ENCODE measurements at regions not wholly inside any gene's neighbourhood (a gene's known extent, or its start where the extent isn't known, plus 50 kb on each side); places are given as distances from the start of the nearest gene placed in this dataset.
"Not testable (repeated sequence)": the region's sequence is repeated elsewhere in the genome, so short reads cannot be mapped to it uniquely, and the experiment has no call there.

DNA sequence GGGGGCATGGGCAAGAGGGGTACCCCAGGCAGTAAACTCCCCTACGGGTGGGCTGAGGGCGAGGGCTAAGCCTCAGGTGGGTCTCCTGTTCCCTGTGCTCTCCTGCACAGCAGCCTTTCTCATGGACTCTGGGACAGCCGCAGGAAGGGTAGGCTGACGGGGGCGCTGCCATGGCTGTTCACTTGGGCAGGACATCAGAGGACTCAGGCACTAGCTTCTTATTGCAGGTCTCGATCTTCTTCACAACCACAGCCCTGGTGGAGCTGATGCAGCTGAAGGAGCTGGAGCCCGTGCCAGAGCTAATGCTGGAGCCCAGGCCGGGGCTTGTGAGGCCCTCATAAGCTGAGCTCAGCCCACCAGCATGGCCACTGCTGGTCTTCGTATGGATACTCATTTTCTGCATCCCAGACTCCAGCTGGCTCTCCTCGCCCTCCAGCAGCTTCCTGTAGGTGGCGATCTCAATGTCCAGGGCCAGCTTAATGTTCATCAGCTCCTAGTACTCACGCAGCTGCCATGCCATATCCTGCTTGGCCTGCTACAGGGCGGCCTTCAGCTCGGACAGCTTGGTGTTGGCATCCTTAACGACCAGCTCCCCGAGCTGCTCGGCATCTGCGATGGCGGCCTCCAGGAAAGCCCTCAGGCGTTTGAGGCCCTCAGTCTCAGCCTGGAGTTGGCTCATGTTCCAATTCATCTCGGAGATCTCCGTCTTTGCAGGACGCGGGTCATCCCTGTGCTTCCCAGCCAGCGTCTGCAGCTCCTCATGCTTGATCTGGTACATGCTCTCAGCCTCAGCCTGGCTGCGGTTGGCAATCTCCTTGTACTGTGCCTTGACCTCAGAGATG, 359.8 kb upstream of the SETBP1 start:
- no peak for DNase-seq (ENCODE audit: low read depth in 2 of 2)

DNA sequence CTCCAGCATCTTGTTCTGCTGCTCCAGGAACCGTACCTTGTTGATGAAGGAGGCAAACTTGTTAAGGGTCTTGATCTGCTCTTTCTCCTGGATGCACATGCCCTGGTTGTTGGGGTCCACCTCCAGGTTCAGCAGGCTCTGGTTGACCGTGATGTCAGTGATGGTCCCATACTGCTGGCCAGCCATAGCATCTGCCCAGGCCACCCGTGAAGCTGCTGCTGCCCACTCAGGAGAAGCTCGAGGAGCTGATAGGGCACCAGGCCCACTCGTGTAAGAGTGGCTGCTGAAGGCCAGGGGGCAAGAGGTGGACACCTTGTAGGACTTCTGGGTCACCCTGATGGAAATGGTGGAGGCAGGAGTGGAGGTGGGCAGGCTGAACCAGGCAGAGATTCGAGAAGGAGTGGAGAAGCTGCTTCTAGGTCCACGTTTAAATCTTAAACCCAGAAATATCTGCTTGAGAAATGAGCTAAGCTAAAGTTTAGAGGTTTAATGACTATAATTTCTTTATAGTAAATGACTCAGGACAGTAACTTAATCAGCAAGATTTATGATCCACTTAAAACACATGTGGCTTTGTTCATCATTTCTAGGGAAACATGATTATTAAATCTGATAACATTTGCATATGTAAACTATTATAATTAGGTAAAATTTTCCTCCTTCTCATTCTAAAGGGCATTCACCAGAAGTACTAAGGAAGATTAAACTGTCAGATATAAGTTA, 358.7 kb upstream of the SETBP1 start:
- DNase-seq (ENCODE audit: low read depth in 2 of 2): no peak

DNA sequence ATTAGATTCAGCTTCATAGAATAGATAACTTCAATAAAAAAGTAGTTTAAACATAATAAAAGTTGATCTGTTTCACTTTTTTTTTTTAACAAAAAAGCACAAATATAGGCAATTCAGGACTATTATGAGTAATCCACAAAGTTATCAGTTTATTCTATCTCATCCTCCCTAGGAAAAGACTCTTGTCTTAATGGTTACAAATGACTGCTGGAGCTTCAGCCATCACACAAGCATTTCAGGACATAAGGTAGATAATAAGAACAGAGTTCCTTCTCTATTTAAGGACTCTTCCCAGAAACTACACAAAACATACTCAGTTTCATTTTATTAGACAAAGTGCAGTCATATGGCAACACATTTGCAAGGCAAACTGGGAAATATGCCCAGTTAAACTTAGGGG, 357.6 kb upstream of the SETBP1 start:
- DNase-seq (ENCODE audit: low read depth in 2 of 2): no peak

DNA sequence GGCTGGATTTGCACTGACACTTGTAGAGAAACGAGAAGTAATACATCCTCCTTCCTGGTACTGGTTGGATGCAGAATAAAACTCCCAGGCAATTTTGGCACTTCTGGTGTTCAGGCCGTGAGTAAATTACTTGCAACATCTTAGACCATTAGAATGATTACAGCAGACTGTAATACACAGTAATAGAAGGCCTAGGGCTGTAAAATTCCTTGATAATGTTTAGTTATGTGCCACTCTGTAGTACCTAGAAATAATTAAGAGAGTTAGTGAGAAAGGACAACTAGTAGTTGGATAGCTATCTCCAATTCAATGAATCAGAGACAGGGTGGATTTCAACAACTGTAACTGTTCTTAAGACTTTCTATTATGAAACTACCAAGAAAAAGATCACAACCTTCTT, 356.3 kb upstream of the SETBP1 start:
- DNase-seq (ENCODE audit: low read depth in 2 of 2): no peak

DNA sequence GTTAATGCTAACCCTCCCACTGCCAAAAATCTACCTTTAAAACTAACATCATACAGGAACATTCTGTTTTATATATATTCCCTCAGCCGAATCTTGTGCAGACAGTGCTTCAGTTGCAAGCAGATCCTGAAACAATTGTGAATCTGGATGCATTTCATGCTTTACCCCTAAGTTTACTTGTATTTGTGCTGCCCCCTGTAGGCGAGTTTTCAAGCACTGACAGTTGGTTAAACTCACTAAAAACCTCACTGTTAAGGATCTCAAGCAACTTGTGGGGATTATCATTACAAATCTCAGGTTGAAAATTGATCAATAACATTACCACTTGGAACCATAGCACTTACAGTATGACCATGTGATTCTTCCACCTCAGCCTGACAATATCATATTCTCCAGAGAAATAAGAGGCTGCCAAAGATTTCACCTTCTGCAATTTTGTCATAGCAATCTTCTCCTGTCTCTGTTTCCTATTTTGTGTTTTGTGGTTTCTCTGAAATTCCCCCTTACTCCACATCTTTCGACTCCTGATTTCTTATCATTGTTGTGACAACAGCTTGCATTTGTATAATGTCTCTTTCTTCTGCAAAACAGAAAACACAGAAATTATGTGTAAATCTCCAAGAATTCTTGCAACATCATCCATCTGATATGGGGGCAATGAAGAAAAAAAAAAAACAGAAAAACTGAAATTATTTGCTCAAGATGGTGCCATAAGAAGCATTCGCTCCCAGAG, 354.6 kb upstream of the SETBP1 start:
- DNase-seq (ENCODE audit: low read depth in 2 of 2): peak; percentile 59 to 71

DNA sequence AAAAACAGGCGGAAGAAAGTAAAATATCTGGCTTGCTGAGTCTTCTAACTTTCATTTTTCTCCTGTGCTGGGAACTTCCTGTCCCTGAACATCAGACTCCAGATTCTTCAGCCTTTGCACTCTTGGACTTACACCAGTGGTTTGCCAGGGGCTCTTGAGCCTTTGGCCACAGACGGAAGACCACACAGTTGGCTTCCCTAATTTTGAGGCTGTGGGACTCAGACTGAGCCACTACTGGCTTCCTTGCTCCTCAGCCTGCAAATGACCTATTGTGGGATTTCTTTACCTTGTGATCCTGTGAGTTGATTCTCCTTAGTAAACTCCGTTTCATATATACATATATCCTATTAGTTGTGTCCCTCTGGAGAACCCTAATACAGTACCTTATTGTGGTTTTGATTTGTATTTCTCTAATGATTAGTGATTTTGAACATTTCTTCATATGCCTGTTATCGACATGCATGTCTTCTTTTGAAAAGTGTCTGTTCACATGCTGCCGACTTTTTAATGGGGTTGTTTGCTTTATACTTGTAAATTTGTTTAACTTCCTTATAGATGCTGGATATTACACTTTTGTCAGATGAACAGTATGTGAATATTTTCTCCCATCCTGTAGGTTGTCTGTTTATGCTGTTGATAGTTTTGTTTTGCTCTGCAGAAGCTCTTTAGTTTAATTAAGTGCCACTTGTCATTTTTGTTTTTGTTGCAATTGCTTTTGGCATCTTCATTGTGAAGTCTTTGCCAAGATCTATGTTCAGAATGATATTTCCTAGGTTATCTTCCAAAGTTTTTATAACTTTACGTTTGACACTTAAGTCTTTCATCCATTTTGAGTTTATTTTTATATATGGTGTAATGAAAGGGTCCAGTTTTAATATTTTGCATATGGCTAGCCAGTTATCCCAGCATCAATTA, 348.8 kb upstream of the SETBP1 start:
- no peak for DNase-seq (ENCODE audit: low read depth in 2 of 2)

DNA sequence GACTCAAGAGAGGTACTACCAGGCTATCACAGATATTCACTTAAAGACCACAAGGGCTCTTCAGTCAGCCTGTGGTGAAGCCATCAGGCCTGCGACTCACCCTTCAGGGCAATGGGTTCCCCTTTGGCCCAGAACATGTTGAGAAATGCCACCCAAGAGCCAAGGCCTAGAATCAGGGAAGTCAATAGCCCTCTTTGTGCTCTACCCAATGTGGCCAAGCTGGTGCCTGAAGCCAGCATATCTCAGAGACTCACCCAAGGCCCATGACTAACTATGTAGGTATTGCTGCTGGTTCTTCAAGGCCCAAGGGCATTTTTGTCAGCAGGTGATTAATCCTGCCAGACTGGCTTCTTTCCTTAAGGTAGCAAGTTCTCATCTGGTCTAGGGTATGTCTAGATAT, 338.9 kb upstream of the SETBP1 start:
- DNase-seq (ENCODE audit: low read depth in 2 of 2): no peak

DNA sequence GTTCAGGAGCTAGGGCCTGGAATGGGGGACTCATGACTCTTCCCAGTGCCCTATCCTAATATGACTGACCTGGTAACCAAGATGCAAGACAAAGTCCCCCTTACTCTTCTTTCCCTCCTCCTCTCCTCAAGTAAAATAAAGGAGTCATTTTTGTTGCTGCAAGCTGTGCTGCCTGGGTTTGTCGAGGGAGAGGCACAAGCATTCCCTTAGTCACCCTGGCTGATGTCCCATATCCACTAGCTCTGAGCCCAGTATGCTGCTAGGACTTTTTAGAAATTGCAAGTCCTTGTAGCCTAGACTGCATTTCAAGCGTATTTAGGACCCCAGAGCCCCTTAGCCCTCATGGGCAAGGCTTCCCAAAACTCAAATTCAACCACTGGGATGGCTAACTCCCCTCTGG, 338.5 kb upstream of the SETBP1 start:
- no peak for DNase-seq (ENCODE audit: low read depth in 2 of 2)

DNA sequence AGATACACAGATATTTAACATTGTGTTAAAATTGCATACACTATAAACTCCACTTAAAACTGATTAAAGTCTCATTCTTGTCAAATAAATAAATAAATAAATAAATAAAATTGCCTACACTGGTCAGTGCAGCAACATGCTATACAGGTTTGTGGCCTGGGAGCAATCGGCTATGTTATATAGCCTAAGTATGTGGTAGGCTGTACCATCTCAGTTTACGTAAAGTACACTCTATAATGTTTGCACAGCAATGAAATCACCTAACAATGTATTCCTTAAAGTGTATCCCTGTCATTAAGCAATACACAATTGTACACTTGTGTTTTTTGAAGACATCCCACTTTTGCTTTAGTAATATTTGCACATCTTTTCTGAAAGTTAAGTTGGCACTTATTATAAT, 337.7 kb upstream of the SETBP1 start:
- no peak for DNase-seq (ENCODE audit: low read depth in 2 of 2)

DNA sequence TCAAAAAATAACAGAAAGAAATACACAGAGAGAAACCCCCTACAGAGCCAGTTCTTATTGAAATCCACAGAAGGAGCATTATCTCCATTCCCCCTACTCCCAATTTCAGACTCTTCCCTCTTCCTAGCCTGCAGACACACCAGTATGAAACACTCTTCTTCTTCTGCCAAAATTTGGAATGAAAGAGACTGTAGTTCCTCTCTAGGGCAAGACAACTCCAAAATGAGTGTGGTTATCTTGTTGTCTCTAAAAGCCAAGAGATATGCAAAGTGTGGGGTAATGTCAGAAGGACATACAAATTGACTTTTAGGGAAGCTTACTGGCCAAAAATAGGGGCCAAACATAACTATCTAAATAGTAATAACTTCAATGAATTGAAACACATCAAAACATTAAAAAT, 337.1 kb upstream of the SETBP1 start:
- DNase-seq (ENCODE audit: low read depth in 2 of 2): no peak

DNA sequence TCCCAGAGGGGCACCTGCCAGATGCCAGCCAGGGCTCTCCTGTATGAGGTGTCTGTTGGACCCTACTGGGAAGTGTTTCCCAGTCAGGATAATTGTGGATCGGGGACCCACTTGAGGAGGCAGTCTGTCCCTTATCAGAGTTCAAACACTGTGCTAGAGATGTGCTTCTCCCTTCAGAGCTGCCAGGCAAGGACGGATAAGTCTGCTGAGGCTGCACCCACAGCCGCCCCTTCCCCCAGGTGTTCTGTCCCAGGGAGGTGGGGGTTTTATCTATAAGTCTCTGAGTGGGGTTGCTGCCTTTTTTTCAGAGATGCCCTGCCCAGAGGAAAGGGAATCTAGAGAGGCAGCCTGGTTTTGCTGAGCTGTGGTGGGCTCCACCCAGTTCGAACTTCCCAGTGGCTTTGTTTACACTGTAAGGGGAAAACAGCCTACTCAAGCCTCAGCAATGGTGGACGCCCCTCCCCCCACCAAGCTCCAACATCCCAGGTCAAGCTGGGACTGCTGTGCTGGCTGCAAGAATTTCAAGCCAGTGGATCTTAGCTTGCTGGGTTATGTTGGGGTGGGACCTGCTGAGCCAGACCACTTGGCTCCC, 324.0 kb upstream of the SETBP1 start:
- no peak for DNase-seq (ENCODE audit: low read depth in 2 of 2)

DNA sequence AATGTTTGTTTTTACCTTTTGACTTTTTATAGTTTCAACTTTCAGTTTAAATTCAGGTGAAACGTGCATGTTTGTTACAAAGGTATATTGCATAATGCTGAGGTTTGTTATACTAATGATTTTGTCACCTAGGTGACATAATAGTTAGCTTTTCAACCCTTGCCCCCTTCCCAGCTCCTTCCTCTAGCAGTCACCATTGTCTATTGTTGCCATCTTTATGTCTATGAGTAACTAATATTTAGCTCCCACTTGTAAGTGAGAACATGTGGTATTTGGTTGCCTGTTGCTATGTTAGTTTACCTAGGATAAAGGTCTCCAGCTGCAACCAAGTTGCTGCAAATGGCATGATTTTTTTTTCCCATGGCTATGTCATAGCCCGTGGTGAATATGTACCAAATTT, 322.3 kb upstream of the SETBP1 start:
- DNase-seq (ENCODE audit: low read depth in 2 of 2): no peak

DNA sequence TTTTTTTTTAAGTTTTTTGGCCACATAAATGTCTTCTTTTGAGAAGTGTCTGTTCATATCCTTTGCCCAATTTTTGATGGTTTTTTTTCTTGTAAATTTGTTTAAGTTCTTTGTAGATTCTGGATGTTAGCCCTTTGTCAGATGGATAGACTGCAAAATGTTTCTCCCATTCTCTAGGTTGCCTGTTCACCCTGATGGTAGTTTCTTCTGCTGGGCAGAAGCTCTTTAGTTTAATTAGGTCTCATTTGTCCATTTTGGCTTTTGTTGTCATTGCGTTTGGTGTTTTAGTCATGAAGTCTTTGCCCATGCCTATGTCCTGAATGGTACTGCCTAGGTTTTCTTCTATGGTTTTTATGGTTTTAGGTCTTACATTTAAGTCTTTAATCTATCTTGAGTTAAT, 320.9 kb upstream of the SETBP1 start:
- DNase-seq (ENCODE audit: low read depth in 2 of 2): not testable (repeated sequence)

DNA sequence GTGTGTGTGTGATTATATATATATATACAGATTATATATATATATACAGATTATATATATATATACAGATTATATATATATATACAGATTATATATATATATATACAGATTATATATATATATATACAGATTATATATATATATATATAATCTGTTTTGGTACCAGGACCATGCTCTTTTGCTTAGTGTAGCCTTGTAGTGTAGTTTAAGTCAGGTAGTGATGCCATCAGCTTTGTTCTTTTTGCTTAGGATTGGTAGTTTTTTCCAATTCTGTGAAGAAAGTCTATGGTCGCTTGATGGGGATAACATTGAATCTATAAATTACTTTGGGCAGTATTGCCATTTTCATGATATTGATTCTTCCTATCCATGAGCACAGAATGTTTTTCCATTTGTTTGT, 318.5 kb upstream of the SETBP1 start:
- not testable (repeated sequence) for DNase-seq (ENCODE audit: low read depth in 2 of 2)

DNA sequence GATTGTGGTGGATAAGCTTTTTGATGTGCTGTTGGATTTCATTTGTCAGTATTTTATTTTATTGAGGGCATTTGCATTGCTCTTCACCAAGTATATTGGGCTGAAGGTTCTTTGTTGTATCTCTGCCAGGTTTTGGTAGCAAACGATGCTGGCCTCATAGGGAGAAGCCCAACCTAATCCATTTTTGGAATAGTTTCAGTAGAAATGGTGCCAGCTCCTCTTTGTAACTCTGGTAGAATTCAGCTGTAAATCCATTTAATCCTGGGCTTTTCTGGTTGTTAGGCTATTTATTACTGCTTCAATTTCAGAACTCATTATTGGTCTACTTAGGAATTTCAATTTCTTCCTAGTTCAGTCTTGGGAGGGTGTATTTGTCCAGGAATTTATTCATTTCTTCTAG, 309.8 kb upstream of the SETBP1 start:
- DNase-seq (ENCODE audit: low read depth in 2 of 2): no peak

DNA sequence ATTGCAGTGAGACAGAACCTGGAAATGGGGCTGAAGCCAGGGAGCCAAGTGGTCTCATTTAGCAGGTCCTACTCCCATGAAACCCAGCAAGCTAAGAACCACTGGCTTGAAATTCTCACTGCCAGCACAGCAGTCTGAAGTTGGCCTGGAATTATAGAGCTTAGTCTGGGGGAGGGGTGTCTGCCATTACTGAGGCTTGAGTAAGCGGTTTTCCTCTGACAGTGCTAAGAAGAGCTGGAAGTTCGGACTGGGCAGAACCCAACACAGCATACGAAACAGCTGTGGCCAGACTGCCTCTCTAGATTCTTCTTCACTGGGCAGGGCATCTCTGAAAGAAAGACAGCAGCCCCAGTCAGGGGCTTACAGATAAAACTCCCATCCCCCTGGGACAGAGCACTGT, 305.7 kb upstream of the SETBP1 start:
- no peak for DNase-seq (ENCODE audit: low read depth in 2 of 2)

DNA sequence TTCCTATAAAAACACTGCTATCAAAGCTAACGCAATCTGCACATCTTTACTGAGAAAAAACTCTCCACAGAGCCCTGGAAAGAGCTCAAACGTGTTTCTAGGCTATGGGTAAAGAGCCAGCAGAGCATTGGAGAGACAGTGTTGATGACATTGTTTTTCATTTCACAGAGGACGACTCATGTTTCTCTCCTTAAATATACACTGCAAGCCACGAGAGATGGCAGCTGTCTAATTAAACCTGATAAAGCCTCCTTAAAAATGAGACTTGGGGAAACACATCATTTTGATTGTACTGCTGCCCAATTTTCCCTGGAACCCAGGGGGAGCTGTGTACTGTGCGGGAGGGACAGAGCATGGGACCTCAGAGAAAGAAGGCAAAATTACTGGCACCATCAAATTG, 294.3 kb upstream of the SETBP1 start:
- DNase-seq (ENCODE audit: low read depth in 2 of 2): no peak

DNA sequence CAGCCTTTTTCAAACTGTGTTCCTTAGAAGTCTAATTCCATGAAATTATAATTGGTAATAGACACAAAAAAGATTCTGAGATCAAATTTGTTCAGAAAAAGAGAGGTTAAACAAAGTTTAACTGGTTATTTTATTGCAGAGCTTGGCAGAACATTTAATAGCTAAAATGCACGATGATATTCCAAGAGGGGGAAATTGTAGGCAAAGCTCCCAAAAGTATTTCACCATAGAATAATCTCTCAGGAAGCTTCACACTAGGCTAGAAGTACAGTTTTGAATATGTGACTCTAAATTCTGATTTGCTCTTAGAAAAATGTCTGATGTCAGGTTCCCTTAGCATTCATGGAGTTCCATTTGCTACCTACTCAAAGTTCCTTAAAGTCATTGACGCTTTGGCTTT, 292.4 kb upstream of the SETBP1 start:
- DNase-seq (ENCODE audit: low read depth in 2 of 2): no peak

DNA sequence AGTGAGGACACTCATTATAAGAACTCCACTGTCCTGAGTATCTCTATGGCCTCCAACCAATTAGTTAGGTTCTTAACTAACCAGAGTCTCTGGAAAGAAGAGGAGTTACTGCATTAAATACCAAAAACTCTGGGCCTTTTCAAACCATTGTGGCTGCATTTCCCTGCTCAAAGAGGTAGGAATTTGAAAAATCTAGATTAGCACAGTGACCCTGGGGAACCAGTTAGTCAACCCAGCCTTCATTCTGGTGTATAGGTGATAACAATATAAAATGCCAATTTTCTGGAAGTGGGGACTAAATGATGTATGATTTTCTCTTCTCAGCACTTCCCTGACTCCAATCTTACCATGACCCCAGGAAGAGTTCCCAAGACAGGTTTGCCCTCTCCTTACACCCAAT, 287.8 kb upstream of the SETBP1 start:
- DNase-seq (ENCODE audit: low read depth in 2 of 2): no peak

DNA sequence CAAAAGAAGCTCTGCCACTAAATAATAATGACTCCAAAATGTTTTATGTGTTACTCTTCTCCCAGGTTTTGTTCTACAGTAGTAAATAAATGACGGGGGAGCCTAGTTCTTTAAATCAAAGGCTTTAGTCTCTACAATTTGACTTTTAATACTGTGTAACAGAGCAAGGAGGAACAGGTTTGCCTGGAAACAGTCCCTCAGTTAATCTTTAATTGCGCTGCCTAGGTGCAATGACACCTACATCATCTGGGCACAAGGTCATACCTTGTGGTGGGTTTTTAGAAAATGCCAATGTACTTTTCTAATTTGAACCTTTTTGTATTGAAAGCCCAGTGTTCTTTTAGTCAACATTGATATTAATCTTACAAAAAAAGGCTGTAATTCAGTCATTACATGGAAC, 287.3 kb upstream of the SETBP1 start:
- DNase-seq (ENCODE audit: low read depth in 2 of 2): no peak

DNA sequence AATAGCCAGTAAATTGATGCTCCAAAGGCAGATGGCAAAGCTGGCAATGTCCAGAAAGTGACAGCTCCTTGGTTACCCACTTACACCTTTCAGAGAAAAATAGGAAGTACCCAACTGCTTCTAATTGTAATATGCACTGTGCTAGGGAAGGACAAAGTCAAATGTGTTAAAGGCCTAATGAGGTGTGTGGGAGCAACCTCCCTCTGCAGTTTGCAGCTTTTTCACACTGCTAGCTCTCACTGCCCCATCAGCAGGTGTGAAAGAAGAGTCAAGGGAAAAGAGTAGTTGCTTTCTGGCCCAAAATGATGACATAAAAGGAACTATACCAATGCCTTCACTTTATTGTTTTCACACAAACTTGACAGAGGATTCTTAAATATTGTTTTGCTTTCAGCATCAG, 284.1 kb upstream of the SETBP1 start:
- DNase-seq (ENCODE audit: low read depth in 2 of 2): no peak
